Fibroblast of gingiva (primary cell): ENCODE measurements at regions not wholly inside any gene's neighbourhood (a gene's known extent, or its start where the extent isn't known, plus 50 kb on each side); places are given as distances from the start of the nearest gene placed in this dataset.
A peak's percentile ranks its signal among the peaks of the same experiment; 100 is the strongest.

Experiments
- DNase-seq: peaks from one replicate; pipeline ENCODE4 v3.0.0-alpha.2; 2011; ENCODE audit warnings: low read depth

GRCh38 chr12:45102818-45103217, 51.9 kb upstream of the DBX2 start:
- DNase-seq = no peak

- no peak for DNase-seq
Measured at GRCh38 chr12:45105996-45106395, 55.1 kb upstream of the DBX2 start.

- DNase-seq = no peak
Measured at GRCh38 chr12:45112306-45112705, 61.4 kb upstream of the DBX2 start.

GRCh38 chr12:45121224-45121623, 70.3 kb upstream of the DBX2 start:
- no peak for DNase-seq

- peak; percentile 51 for DNase-seq
Measured at GRCh38 chr12:45122768-45123380, 72.0 kb upstream of the DBX2 start.

GRCh38 chr12:45124485-45125155, 73.7 kb upstream of the DBX2 start:
- no peak for DNase-seq

GRCh38 chr12:45125997-45126396, 75.1 kb upstream of the DBX2 start:
- DNase-seq = no peak

- DNase-seq = no peak
Measured at GRCh38 chr12:45128637-45129036, 77.7 kb upstream of the DBX2 start.

- peak; percentile 35 for DNase-seq
Measured at GRCh38 chr12:45130881-45131281, 80.0 kb upstream of the DBX2 start.

- no peak for DNase-seq
Measured at GRCh38 chr12:45131506-45131905, 80.6 kb upstream of the DBX2 start.

GRCh38 chr12:45138609-45139008, 77.3 kb upstream of the ANO6 start:
- no peak for DNase-seq

GRCh38 chr12:45148006-45148405, 67.9 kb upstream of the ANO6 start:
- no peak for DNase-seq

- DNase-seq = no peak
Measured at GRCh38 chr12:45148619-45149018, 67.3 kb upstream of the ANO6 start.

- peak; percentile 3 for DNase-seq
Measured at GRCh38 chr12:45165284-45165683, 50.6 kb upstream of the ANO6 start.

GRCh38 chr12:45166056-45166455, 49.8 kb upstream of the ANO6 start:
- peak; percentile 35 for DNase-seq
